Colonic mucosa (tissue), 4 donors: ENCODE measurements at regions not wholly inside any gene's neighbourhood (a gene's known extent, or its start where the extent isn't known, plus 50 kb on each side); places are given as distances from the start of the nearest gene placed in this dataset.

Experiments
- DNase-seq: peaks from one replicate; pipeline ENCODE4 v3.0.0-alpha.2; 2020
- H3K27ac ChIP-seq: fragments of 200-600 bp; one replicate; pipeline ENCODE4 v1.8.0; 2021
- H3K27me3 ChIP-seq: fragments of 200-600 bp; one replicate; pipeline ENCODE4 v1.8.0; 2021
- H3K36me3 ChIP-seq: fragments of 200-600 bp; one replicate; pipeline ENCODE4 v1.8.0; 2021
- H3K4me1 ChIP-seq: fragments of 200-600 bp; one replicate; pipeline ENCODE4 v1.8.0; 2021; ENCODE audit warnings: mild to moderate bottlenecking
- H3K4me3 ChIP-seq: fragments of 200-600 bp; one replicate; pipeline ENCODE4 v1.8.0; 2021
- H3K9ac ChIP-seq, 2 donors: one replicate each; pipeline ENCODE4 v1.7.0; 2013; ENCODE audit warnings: control low read depth in 2 of 2, low read depth in 2 of 2, low read length in 2 of 2
- H3K9me3 ChIP-seq: fragments of 200-600 bp; one replicate; pipeline ENCODE4 v1.8.0; 2021
- intact Hi-C: fragments of 100-400 bp; cut with DNase I; formaldehyde crosslinking; loops from one replicate; pipeline ENCODE4 v1.14.1; 2022
- TF ChIP-seq, protein P1 (sequence below): fragments of 200-600 bp; IDR thresholded peaks from one replicate; pipeline ENCODE4 v1.8.0; 2022; ENCODE audit warnings: antibody characterized with exemption, mild to moderate bottlenecking
- donor health status: healthy.
- donor health status: DM: no; HTN: no; CAD: no.
- donor health status: DM: no; HTN: no; CAD: no.

DNA sequence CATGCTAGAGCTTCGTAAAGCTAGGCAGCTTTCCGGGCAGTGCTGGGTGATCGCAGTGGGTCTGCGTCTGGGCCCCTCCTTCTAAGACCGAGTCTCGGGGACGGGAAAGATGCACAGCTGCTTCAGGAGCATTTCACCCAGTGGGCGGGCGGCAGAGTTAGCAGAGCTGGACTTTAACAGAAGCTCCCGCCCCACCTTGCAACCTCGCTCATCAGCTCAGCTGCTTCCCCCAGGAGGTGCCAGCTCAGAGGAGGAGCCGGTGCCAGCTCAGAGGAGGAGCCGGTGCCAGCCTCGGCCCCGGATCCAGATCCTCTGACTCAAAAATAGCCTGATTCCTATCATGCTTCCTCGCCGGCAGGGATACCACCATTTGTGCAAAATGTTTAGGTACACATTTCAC, 94.5 kb upstream of the RPS6KA2 start:
- Histone ChIP-seq H3K36me3 (no peaks in the 10 kb centered on the region), H3K27me3 (no peaks in the 10 kb centered on the region), H3K27ac (no peak overlapping the region), H3K4me1 (no peaks in the 10 kb centered on the region), H3K4me3 (no peak overlapping the region), H3K9ac (no peak overlapping the region), H3K9me3 (no peaks in the 10 kb centered on the region)
- TF ChIP-seq, protein P1, sequence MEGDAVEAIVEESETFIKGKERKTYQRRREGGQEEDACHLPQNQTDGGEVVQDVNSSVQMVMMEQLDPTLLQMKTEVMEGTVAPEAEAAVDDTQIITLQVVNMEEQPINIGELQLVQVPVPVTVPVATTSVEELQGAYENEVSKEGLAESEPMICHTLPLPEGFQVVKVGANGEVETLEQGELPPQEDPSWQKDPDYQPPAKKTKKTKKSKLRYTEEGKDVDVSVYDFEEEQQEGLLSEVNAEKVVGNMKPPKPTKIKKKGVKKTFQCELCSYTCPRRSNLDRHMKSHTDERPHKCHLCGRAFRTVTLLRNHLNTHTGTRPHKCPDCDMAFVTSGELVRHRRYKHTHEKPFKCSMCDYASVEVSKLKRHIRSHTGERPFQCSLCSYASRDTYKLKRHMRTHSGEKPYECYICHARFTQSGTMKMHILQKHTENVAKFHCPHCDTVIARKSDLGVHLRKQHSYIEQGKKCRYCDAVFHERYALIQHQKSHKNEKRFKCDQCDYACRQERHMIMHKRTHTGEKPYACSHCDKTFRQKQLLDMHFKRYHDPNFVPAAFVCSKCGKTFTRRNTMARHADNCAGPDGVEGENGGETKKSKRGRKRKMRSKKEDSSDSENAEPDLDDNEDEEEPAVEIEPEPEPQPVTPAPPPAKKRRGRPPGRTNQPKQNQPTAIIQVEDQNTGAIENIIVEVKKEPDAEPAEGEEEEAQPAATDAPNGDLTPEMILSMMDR, result no peak
- no peak for DNase-seq
- intact Hi-C loops, result no loop called here

DNA sequence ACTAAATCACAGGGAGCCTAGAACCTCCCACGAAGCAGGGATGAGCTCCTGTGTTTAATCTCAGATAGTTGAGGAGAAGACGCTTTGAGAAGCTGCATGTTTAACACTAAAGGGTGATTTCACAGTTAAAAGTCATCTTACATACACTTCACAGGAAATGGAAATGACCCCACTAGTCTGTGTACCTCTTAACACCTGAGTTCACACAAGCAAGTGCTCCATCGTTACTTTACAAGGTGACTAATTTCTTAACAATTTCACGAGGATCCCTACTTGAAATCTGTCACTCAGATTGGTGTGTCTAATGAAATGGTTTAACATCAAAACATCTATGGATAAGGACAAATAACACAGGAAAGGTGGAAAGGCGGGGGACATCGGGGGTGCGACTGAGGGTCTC, 93.8 kb upstream of the RPS6KA2 start:
- Histone ChIP-seq H3K4me1 (no peaks in the 10 kb centered on the region), H3K36me3 (no peaks in the 10 kb centered on the region), H3K9ac (no peak overlapping the region), H3K9me3 (no peaks in the 10 kb centered on the region), H3K4me3 (no peak overlapping the region), H3K27me3 (no peaks in the 10 kb centered on the region), H3K27ac (no peak overlapping the region)
- intact Hi-C loops, result no loop called here
- DNase-seq, result no peak
- TF ChIP-seq, protein P1, result no peak

DNA sequence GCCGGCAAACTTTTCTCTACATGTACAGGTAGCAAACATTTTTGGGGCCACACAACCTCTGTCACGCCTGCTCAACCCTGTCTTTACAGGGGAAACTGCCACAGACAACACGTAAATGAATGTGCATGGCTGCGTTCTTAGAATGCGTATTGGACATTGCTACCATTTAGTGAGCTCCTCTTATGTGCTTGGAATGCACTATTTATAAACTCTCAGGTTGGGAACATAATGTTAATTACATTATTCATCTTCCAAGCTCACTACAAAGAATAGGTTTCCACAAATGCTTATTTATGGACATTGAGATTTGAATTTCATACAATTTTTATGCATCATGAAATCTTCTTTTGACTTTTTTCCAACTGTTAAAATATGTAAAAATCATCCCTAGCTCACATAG, 92.0 kb upstream of the RPS6KA2 start:
- H3K27ac ChIP-seq, result no peak overlapping the region
- H3K4me3 ChIP-seq, result no peak overlapping the region
- TF ChIP-seq, protein P1, result no peak
- H3K27me3 ChIP-seq, result no peaks in the 10 kb centered on the region
- H3K9me3 ChIP-seq, result no peaks in the 10 kb centered on the region
- no peak overlapping the region for H3K9ac ChIP-seq
- H3K4me1 ChIP-seq, result no peaks in the 10 kb centered on the region
- no peak for DNase-seq
- H3K36me3 ChIP-seq, result no peaks in the 10 kb centered on the region
- intact Hi-C loops, result no loop called here

DNA sequence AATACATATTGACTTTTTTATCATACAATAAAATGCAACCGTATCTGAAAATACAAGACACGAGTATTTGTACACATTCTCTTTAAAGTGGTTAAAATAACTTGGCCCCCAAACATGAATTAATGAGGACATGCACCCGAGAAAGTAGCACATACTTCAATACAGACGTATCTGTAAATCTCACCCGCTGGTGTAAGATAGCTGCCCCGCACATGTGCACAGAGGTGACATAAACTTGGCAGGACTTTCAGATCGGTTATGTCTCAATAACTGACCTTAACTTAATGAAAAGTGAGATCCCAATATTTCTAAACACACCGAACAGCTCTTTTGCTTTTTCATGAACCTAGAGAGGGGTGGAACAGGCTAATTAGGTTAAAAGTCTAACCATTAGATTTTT, 91.5 kb upstream of the RPS6KA2 start:
- no peaks in the 10 kb centered on the region for H3K36me3 ChIP-seq
- no peaks in the 10 kb centered on the region for H3K27me3 ChIP-seq
- no peaks in the 10 kb centered on the region for H3K9me3 ChIP-seq
- intact Hi-C loops, result no loop called here
- H3K27ac ChIP-seq, result no peak overlapping the region
- H3K9ac ChIP-seq, result no peak overlapping the region
- DNase-seq, result no peak
- H3K4me1 ChIP-seq, result no peaks in the 10 kb centered on the region
- TF ChIP-seq, protein P1, result no peak
- H3K4me3 ChIP-seq, result no peak overlapping the region

DNA sequence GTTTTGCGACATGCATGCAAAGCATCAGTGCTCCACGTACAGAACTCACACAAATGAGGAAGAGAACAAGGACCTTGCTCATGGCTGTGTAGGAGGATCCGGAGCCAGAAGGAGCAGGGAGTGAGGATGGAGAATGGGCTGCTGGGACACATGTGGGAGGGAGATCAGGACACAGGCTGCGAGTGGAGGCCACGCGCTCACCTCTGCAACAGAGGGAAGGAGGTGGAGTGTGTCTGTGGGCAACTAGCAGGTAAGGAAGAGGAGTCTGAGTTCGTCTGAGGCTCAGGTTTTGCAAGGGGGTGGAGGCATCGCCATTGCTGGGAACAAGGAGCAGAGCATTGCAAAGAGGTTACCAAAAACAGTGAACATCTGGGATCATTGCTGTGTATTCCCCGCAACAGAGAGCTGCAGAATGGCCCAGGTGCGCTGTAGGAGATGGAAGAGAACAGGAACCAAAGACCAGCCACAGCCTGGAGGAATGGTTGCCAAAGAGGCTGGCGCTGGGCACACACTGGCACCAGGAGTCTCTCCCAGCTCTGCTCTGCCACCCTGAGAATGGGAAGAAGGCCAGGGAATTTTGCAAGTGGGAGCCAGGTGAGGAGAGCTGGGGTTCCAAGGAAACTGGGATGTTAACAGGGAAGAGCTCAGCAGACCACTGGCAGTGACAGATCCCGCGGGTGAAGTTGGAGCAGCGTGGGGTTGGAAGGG, 90.0 kb upstream of the RPS6KA2 start:
- intact Hi-C loops, result no loop called here
- Histone ChIP-seq H3K9ac (no peak overlapping the region), H3K27ac (no peak overlapping the region), H3K4me1 (no peaks in the 10 kb centered on the region), H3K27me3 (no peaks in the 10 kb centered on the region), H3K4me3 (no peak overlapping the region), H3K36me3 (no peaks in the 10 kb centered on the region), H3K9me3 (no peaks in the 10 kb centered on the region)
- no peak for DNase-seq
- TF ChIP-seq, protein P1, result no peak
